Mononuclear cell (primary cell): ENCODE measurements at regions not wholly inside any gene's neighbourhood (a gene's known extent, or its start where the extent isn't known, plus 50 kb on each side); places are given as distances from the start of the nearest gene placed in this dataset.
"Not testable (repeated sequence)": the region's sequence is repeated elsewhere in the genome, so short reads cannot be mapped to it uniquely, and the experiment has no call there.

Experiments
- H3K27me3 ChIP-seq: 2 replicates; pipeline ENCODE4 v1.6.0; 2011; ENCODE audit warnings: low read length, control low read depth; ENCODE audit not compliant: insufficient read depth
- H3K4me1 ChIP-seq: 2 replicates; pipeline ENCODE4 v1.5.1; 2011; ENCODE audit warnings: mild to moderate bottlenecking, low read length, control low read depth; ENCODE audit not compliant: insufficient read depth
- H3K4me3 ChIP-seq: 2 replicates; pipeline ENCODE4 v1.5.1; 2011; ENCODE audit warnings: mild to moderate bottlenecking, low read length, moderate library complexity
- H3K9me3 ChIP-seq: 2 replicates; pipeline ENCODE4 v1.5.1; 2011; ENCODE audit warnings: low read depth, mild to moderate bottlenecking, control low read depth, low read length

DNA sequence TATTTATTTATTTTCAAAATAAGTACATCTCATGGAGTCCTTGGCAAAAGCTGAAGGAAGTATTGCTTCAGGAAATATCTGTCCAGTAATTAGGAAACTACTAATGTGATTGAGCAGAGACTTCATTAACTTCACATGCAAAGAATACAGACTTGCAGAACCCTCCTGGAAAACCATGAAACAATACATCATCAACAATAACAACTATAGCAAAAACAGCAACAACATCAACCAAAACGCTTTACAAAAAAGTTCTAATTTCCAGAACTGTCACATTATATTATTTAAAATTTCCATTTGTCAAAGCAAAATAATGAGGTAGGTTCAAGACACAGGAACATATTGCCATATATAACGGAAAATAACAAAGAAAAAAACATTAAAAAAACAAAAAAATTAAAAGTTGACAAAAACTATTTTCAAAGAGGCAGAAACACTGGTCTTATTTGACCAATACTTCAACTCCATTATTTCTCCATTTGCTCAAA is 79.8 kb upstream of the TOP3B start:
- peaks cover 30% of the 10 kb centered on the region for H3K4me1 ChIP-seq
- H3K4me3 ChIP-seq, result no peak overlapping the region
- no peaks in the 10 kb centered on the region for H3K9me3 ChIP-seq
- H3K27me3 ChIP-seq, result no peaks in the 10 kb centered on the region

GRCh38 chr22:22061085-22062077 is 78.8 kb upstream of the TOP3B start:
- Histone ChIP-seq H3K4me3 (no peak overlapping the region), H3K4me1 (peaks cover 30% of the 10 kb centered on the region), H3K9me3 (no peaks in the 10 kb centered on the region), H3K27me3 (no peaks in the 10 kb centered on the region)

- H3K4me3 ChIP-seq, result no peak overlapping the region
- peaks cover 30% of the 10 kb centered on the region for H3K4me1 ChIP-seq
- no peaks in the 10 kb centered on the region for H3K27me3 ChIP-seq
- no peaks in the 10 kb centered on the region for H3K9me3 ChIP-seq
These were observed 77.9 kb upstream of the TOP3B start for GRCh38 chr22:22060200-22061084.

DNA sequence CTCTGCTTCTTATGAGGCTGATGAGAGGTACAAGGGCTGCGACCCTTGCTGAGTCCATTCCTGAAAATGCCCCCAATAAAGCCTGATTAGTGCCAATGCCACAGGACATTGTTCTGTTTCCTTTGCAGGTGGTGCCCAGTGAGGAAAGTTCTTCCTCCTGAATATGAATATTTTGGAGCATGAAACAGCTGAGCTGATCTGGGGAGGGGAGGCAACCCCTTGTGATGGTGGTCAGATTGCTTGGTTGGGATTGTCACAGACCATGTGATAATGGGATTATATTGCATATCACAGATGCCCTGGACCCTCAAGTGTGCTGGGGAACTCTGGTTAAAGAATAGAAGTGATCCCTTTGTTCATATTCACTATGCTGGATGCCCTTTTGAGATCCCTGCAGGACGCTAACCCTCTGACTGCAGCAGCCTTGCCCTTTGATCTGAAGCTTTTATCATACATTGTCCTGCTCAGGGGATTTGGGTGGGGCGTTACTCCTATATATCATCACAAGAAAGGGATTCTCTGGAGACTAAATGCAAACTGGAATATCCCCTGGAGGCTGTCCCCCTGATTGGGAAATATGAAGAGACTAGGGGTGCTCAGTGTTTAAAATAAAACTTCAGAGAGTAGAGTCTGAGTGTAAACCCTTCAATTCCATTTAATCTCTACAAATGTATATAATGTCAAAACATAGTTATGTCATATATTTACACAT is 76.9 kb upstream of the TOP3B start:
- H3K4me1 ChIP-seq, result peaks cover 30% of the 10 kb centered on the region
- no peaks in the 10 kb centered on the region for H3K9me3 ChIP-seq
- no peak overlapping the region for H3K4me3 ChIP-seq
- H3K27me3 ChIP-seq, result no peaks in the 10 kb centered on the region

DNA sequence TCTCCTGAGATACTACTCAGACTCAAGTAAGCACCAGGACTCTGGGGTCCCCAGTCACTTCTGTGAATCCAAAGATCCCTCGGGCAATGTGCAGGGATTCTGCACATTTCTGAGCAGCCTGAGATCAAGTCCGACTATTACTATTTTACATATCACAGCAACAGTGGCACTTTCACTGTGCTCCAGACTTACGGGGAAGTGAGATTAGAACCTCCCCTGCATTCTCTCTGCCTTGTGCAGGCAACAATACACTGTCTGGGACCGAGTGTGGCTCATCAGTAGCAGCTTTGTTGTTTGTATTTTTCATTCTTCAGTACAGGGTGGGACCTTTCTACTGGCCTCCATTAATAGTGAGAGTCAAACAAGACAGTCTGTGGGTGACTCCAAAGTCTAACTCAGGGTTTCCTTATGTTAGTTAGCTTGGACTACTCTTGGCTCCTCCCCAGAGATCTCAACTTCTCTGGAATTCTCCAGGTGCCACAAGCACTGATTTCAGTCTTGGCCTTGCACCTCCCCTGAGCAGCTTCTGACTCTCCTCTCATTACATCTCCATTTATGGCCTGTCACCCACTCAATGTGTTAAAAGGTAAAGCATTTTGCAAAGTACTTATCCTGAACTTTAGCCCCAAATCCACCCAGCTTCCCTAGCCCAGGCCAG is 76.2 kb upstream of the TOP3B start:
- H3K9me3 ChIP-seq, result no peaks in the 10 kb centered on the region
- no peaks in the 10 kb centered on the region for H3K27me3 ChIP-seq
- H3K4me1 ChIP-seq, result peaks cover 30% of the 10 kb centered on the region
- no peak overlapping the region for H3K4me3 ChIP-seq

DNA sequence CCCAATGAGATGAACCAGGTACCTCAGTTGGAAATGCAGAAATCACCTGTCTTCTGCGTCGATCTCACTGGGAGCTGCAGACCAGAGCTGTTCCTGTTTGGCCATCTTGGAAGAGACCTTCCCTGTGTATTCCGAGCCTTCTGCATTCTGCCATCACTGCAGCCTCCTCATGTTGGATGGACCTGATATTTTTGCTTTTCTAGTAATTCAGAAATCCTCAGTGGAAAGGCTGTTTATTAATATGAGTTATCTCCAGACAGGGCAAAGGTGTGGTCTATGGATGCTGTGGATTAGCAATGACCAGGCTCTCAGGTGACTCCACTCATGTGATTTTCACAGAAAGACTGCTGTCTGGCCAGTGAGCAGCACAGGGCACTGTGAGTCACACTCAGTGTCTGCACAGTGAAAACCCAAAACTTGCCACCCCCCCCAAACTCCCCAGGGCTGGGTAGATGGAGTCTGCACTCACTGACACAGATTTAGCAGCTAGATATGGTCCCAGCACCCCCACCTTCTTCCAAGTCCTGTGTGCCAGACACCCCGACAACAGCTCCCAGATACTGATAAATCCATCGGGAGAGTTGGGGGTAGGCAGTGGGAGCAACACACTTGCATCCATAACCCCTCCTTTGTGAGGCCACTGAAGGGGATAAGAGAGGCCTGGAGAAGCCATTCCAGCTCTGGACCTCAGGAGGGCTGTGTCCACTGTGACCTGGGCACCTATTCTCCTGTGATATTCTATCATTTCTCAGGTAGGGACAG is 75.2 kb upstream of the TOP3B start:
- no peak overlapping the region for H3K4me3 ChIP-seq

GRCh38 chr22:22056809-22057594 is 74.4 kb upstream of the TOP3B start:
- H3K4me1 ChIP-seq, result peaks cover 21% of the 10 kb centered on the region
- H3K27me3 ChIP-seq, H3K9me3 ChIP-seq, H3K4me3 ChIP-seq: not testable (repeated sequence)

More for the DNA sequence above, 75.2 kb upstream of the TOP3B start:
- H3K27me3 ChIP-seq, result no peaks in the 10 kb centered on the region
- H3K4me1 ChIP-seq, result peaks cover 25% of the 10 kb centered on the region
- no peaks in the 10 kb centered on the region for H3K9me3 ChIP-seq

GRCh38 chr22:22052548-22053139 is 70.1 kb upstream of the TOP3B start:
- H3K4me3 ChIP-seq, H3K9me3 ChIP-seq, H3K27me3 ChIP-seq: not testable (repeated sequence)

DNA sequence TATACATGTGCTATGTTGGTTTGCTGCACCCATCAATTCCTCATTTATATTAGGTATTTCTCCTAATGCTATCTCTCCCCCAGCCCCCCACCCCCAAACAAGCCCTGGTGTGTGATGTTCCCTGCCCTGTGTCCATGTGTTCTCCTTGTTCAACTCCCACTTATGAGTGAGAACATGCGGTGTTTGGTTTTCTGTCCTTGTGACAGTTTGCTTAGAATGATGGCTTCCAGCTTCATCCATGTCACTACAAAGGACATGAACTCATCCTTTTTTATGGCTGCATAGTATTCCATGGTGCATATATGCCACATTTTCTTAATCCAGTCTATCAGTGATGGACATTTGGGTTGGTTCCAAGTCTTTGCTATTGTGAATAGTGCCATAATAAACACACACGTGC is 68.4 kb upstream of the TOP3B start:
- H3K9me3 ChIP-seq, H3K4me1 ChIP-seq: not testable (repeated sequence)

More at GRCh38 chr22:22052548-22053139, 70.1 kb upstream of the TOP3B start:
- not testable (repeated sequence) for H3K4me1 ChIP-seq

DNA sequence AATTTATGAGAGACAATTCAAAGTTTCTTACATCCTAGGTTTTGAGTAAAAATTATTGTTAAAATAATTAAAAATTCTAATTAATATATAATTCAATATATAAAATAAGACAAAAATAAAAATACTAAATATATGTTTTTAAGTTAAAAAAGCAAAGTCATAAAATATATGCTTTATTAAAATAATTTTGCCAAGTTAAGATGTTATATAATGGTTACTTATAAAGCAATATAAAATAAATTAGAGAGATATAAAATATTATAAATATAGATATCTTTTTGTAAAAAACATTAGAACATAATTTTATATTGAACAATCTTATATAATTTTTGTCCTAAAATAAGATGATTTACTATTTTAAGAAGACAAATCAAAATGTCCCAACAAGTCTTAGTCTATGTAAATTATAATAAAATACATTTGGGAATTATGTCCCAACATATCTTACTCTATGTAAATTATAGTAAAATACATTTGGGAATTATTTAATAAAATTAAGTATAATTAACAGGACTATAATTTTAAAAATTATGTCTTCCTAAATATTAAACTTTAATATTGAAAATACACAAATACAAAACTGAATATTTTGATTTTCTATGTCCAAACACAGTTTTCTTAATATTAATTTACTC is 67.7 kb upstream of the TOP3B start:
- no peaks in the 10 kb centered on the region for H3K9me3 ChIP-seq
- no peak overlapping the region for H3K4me3 ChIP-seq
- peaks cover 7% of the 10 kb centered on the region for H3K27me3 ChIP-seq
- H3K4me1 ChIP-seq, result no peaks in the 10 kb centered on the region

More for the DNA sequence above, 68.4 kb upstream of the TOP3B start:
- not testable (repeated sequence) for H3K4me3 ChIP-seq, H3K27me3 ChIP-seq

GRCh38 chr22:22049684-22050083 is 67.1 kb upstream of the TOP3B start:
- Histone ChIP-seq H3K4me3 (no peak overlapping the region), H3K27me3 (peaks cover 7% of the 10 kb centered on the region), H3K9me3 (no peaks in the 10 kb centered on the region), H3K4me1 (no peaks in the 10 kb centered on the region)

- Histone ChIP-seq H3K4me1 (no peaks in the 10 kb centered on the region), H3K9me3 (no peaks in the 10 kb centered on the region), H3K27me3 (peaks cover 7% of the 10 kb centered on the region), H3K4me3 (no peak overlapping the region)
These were observed 66.5 kb upstream of the TOP3B start for GRCh38 chr22:22048981-22049531.
